Spleen (tissue), 11 donors: ENCODE measurements at regions not wholly inside any gene's neighbourhood (a gene's known extent, or its start where the extent isn't known, plus 50 kb on each side); places are given as distances from the start of the nearest gene placed in this dataset.
"Not testable (repeated sequence)": the region's sequence is repeated elsewhere in the genome, so short reads cannot be mapped to it uniquely, and the experiment has no call there.

Experiments
- DNase-seq: peaks from one replicate; pipeline ENCODE4 v3.0.0-alpha.2; 2020
- H3K27ac ChIP-seq, 8 donors: fragments of 200-600 bp; sonication (generic) in 7 of 8; 1 replicate in 4 of 8; 2 replicates in 4 of 8; pipeline versions ENCODE4 v1.5.0 to v1.8.0; 2016 to 2021; ENCODE audit warnings: inconsistent platforms in 4 of 8, mild to moderate bottlenecking in 4 of 8, moderate library complexity in 1 of 8
- H3K27me3 ChIP-seq, 7 donors: fragments of 200-600 bp; sonication (generic) in 6 of 7; replicated peaks in 1 of 7; 1 replicate in 4 of 7; 2 replicates in 3 of 7; pipeline versions ENCODE4 v1.5.0 to v1.8.0; 2016 to 2021; ENCODE audit warnings: inconsistent platforms in 3 of 7, mild to moderate bottlenecking in 1 of 7
- H3K36me3 ChIP-seq, 6 donors: fragments of 200-600 bp; sonication (generic) in 5 of 6; 1 replicate in 4 of 6; 2 replicates in 2 of 6; pipeline versions ENCODE4 v1.5.0 to v1.8.0; 2016 to 2021; ENCODE audit warnings: inconsistent platforms in 2 of 6
- H3K4me1 ChIP-seq, 6 donors: fragments of 200-600 bp; sonication (generic) in 5 of 6; 1 replicate in 3 of 6; 2 replicates in 3 of 6; pipeline versions ENCODE4 v1.5.0 to v1.8.0; 2016 to 2021; ENCODE audit warnings: inconsistent platforms in 3 of 6
- H3K4me3 ChIP-seq, 8 donors: fragments of 200-600 bp; sonication (generic) in 7 of 8; 1 replicate in 4 of 8; 2 replicates in 4 of 8; pipeline versions ENCODE4 v1.5.0 to v1.8.0; 2016 to 2021; ENCODE audit warnings: inconsistent platforms in 4 of 8, mild to moderate bottlenecking in 4 of 8, moderate library complexity in 2 of 8
- H3K9me3 ChIP-seq, 8 donors: fragments of 200-600 bp; sonication (generic) in 7 of 8; 1 replicate in 4 of 8; 2 replicates in 4 of 8; pipeline versions ENCODE4 v1.5.0 to v1.8.0; 2016 to 2021; ENCODE audit warnings: inconsistent platforms in 4 of 8
- POLR2A ChIP-seq, 3 donors: fragments of 450-650 bp; IDR thresholded peaks; one replicate each; pipeline ENCODE4 v1.5.1; 2017; ENCODE audit warnings: antibody characterized with exemption in 3 of 3, mild to moderate bottlenecking in 1 of 3
- POLR2AphosphoS5 ChIP-seq, 3 donors: sonication (generic); formaldehyde crosslinking; IDR thresholded peaks; one replicate each; pipeline ENCODE4 v1.5.1; 2017; ENCODE audit warnings: antibody characterized with exemption in 3 of 3
- WGBS, 5 donors: extraction: QIAGEN DNeasy Blood & Tissue Kit in 3 of 5; methylation state at CpG; one replicate each; pipeline versions ENCODE4 v1.1.5 to v1.1.7; 2013 to 2018; 5-methylcytosine and 5-hydroxymethylcytosine counted together
- intact Hi-C: fragments of 100-400 bp; cut with DNase I; formaldehyde crosslinking; loops from one replicate; pipeline ENCODE4 v1.15.0; 2023; ENCODE audit warnings: low total_unique reads
- TF ChIP-seq, protein P1 (sequence below), 11 experiments: fragments of 200-600 bp in 7 of 11; fragments of 450-650 bp in 4 of 11; sonication (generic) in 4 of 11; IDR thresholded peaks in 8 of 11; conservative IDR thresholded peaks in 3 of 11; 1 replicate in 7 of 11; 2 replicates in 4 of 11; pipeline versions ENCODE4 v1.4.0 to v1.8.0; 2016 to 2021; ENCODE audit warnings: antibody characterized with exemption in 11 of 11, inconsistent platforms in 4 of 11, mild to moderate bottlenecking in 1 of 11
- donor health status: healthy with polysubstance abuse.
- donor health status: DM: no; HTN: no; CAD: no; lungs with moderate emphysema.
- donor health status: DM: no; HTN: no; CAD: no.
- donor health status: Bipolar disorder and iron deficiency.
- donor health status: healthy.
- donor health status: DM: no; HTN: no; CAD: no.
- donor health status: DM: yes; HTN: yes; CAD: no.

DNA sequence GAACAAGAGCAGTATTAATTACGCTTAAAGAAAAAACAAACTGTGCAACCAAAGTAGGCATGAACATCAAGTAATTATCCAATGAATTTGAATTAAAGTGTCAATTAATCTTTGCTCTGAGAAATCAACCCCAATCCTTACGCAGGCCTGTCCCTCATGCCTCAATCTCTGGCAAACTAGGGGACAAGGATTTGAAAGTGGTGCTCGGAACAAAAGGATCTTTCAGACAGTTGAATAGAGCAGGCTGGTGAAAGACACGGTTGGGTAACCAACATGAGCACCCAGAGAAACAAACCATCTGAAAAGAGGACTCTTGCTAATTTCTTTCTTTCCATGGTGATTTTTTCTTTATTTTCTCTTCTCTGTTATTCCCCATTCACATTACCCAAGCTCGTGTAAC, 203.5 kb upstream of the PHF14 start:
- H3K4me3 ChIP-seq = no peak overlapping the region
- no peak overlapping the region for H3K27ac ChIP-seq
- no peak for DNase-seq
- H3K9me3 ChIP-seq = no peaks in the 10 kb centered on the region
- intact Hi-C loops = no loop called here
- TF ChIP-seq POLR2AphosphoS5 (IDR thresholded peaks at IDR 0.05) = no peak
- no peak for TF ChIP-seq POLR2A (IDR thresholded peaks at IDR 0.05)
- TF ChIP-seq, protein P1, sequence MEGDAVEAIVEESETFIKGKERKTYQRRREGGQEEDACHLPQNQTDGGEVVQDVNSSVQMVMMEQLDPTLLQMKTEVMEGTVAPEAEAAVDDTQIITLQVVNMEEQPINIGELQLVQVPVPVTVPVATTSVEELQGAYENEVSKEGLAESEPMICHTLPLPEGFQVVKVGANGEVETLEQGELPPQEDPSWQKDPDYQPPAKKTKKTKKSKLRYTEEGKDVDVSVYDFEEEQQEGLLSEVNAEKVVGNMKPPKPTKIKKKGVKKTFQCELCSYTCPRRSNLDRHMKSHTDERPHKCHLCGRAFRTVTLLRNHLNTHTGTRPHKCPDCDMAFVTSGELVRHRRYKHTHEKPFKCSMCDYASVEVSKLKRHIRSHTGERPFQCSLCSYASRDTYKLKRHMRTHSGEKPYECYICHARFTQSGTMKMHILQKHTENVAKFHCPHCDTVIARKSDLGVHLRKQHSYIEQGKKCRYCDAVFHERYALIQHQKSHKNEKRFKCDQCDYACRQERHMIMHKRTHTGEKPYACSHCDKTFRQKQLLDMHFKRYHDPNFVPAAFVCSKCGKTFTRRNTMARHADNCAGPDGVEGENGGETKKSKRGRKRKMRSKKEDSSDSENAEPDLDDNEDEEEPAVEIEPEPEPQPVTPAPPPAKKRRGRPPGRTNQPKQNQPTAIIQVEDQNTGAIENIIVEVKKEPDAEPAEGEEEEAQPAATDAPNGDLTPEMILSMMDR (IDR thresholded peaks at IDR 0.05 in 8 of 11, conservative IDR thresholded peaks at IDR 0.05 in 3 of 11) = no peak
- H3K27me3 ChIP-seq = no peaks in the 10 kb centered on the region
- H3K36me3 ChIP-seq = no peaks in the 10 kb centered on the region
- no peaks in the 10 kb centered on the region for H3K4me1 ChIP-seq
- 76 to 89% (median 84%) methylated on average over 5 of the region's 5 CpGs for WGBS, 5 donors

DNA sequence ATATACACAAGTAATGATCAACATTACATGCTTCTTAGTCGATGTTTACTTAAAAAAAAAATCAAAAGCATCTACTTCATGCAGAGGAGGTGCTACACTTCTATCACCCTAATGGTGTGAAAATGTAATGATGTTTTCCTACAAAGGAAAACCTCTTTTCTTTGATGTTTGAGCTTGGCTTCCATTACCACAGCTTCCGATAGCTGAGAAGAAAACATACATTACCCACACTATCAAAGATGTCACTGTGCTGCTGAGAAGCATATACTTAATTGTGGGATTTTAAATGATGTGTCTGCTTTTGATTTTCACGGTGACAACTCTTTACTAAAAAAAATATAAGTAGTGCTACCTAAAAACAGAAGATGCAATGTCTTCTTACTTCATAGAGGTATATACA, 200.2 kb upstream of the PHF14 start:
- TF ChIP-seq, protein P1 (IDR thresholded peaks at IDR 0.05 in 8 of 11, conservative IDR thresholded peaks at IDR 0.05 in 3 of 11) = no peak
- H3K9me3 ChIP-seq = no peaks in the 10 kb centered on the region

DNA sequence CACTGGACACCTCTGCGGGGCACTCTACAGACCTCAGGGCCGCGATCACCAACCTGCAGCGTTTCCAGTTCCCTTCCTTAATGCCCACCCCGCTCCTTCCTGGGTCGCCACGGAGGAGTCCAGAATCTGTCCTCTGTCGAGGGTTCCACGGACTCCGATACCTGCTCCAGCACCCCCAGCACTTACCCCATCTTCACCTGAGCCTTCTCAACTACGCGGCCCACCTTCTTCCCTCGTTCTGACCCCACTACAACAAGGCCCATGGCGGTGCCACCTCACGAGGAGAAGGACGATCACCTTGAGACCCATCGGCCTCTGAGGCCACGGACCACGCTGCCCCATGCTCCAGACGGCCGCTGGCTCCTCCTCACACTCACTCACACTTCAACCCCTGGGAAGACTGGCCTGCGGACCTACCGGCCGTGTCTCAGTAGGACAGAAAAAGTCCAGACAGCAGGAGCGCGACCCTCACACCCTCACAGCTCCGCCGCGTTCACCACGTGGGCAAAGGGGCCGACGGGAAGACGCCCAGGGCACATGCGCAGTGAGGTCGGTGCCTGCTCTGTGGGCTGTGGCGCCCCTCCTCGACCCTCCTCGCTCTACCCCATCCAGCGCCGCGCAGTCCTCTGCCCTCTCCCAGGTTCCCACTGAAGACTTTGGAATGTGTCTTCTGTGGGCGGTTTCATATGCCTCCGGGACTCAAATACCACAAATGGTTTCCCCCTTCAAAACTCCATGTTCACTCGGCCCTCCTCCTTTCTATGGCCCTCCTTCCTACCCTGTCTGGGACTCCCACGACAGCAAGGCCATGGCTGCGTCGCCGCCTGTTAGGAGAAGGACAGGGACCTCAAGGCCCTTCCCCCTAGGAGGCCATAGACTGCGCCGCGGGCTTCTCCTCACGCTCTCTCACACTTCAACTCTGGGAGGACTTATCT, 193.9 kb upstream of the PHF14 start:
- H3K27ac ChIP-seq = no peak overlapping the region
- 91 to 97% (median 92%) methylated on average over 50 to 52 of the region's 52 CpGs for WGBS, 5 donors
- DNase-seq = peak; percentile 68
- TF ChIP-seq POLR2A (IDR thresholded peaks at IDR 0.05) = no peak
- TF ChIP-seq, protein P1 (IDR thresholded peaks at IDR 0.05 in 8 of 11, conservative IDR thresholded peaks at IDR 0.05 in 3 of 11) = no peak
- no peak for TF ChIP-seq POLR2AphosphoS5 (IDR thresholded peaks at IDR 0.05)
- H3K9me3 ChIP-seq = peaks cover 0 to 8% (median 0%) of the 10 kb centered on the region in 8 donors
- intact Hi-C loops = no loop called here
- H3K27me3 ChIP-seq = no peaks in the 10 kb centered on the region
- no peaks in the 10 kb centered on the region for H3K36me3 ChIP-seq
- H3K4me1 ChIP-seq = no peaks in the 10 kb centered on the region
- H3K4me3 ChIP-seq = no peak overlapping the region

More for the DNA sequence above, 200.2 kb upstream of the PHF14 start:
- Histone ChIP-seq H3K4me1 (no peaks in the 10 kb centered on the region), H3K4me3 (no peak overlapping the region), H3K27ac (no peak overlapping the region), H3K27me3 (no peaks in the 10 kb centered on the region), H3K36me3 (no peaks in the 10 kb centered on the region)
- intact Hi-C loops = no loop called here
- 72 to 83% (median 75%) methylated on average over 3 of the region's 3 CpGs for WGBS, 5 donors
- DNase-seq = no peak

DNA sequence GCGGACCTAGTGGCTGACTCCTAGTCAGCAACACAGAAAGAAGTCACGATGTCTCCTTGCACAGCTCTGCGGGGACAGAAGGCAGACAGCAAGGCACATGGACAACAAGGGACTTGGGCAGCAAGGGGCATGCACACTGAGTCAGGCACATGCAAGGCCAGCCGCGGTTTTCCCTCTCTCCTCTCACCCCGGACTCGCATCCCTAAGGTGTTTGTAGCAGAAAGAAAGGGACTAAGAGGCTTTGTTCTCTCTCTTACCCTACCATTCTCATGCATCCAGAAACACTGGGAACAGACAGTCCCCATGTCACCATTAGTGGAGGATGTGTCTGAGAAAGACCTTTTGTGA, 193.3 kb upstream of the PHF14 start:
- Histone ChIP-seq H3K27ac (no peak overlapping the region), H3K4me3 (no peak overlapping the region), H3K9me3 (peaks cover 0 to 8% (median 0%) of the 10 kb centered on the region in 8 donors), H3K27me3 (no peaks in the 10 kb centered on the region), H3K36me3 (no peaks in the 10 kb centered on the region), H3K4me1 (no peaks in the 10 kb centered on the region)
- 86 to 98% (median 90%) methylated on average over 7 of the region's 7 CpGs for WGBS, 5 donors
- DNase-seq = peak; percentile 56
- TF ChIP-seq POLR2A (IDR thresholded peaks at IDR 0.05) (no peak), POLR2AphosphoS5 (IDR thresholded peaks at IDR 0.05) (no peak)
- TF ChIP-seq, protein P1 (IDR thresholded peaks at IDR 0.05 in 8 of 11, conservative IDR thresholded peaks at IDR 0.05 in 3 of 11) = no peak
- intact Hi-C loops = no loop called here

DNA sequence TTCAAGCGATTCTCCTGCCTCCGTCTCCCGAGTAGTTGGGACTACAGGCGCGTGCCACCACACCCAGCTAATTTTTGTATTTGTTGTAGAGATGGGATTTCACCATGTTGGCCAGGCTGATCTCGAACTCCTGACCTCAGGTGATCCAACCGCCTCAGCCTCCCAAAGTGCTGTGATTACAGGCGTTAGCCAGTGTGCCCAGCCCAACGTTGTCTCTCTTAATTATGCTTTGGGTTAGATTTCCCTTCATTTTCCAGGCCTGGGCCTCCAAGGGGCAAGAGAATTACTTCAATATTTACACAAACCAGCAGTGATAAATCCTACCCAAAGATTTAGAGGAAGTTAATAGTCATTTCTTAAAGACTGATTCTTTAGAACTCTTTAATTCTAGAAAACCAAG, 186.7 kb upstream of the PHF14 start:
- WGBS, 5 donors = 74 to 90% (median 82%) methylated on average over 9 of the region's 9 CpGs
- H3K4me3 ChIP-seq, H3K27me3 ChIP-seq, H3K36me3 ChIP-seq, DNase-seq, H3K4me1 ChIP-seq, H3K9me3 ChIP-seq, intact Hi-C loops, H3K27ac ChIP-seq: not testable (repeated sequence)
